WTC11 (cell line): ENCODE measurements at regions not wholly inside any gene's neighbourhood (a gene's known extent, or its start where the extent isn't known, plus 50 kb on each side); places are given as distances from the start of the nearest gene placed in this dataset.

ENCODE experiments used
- CBFB ChIP-seq: sonication (generic); formaldehyde crosslinking; IDR thresholded peaks from 2 replicates; pipeline ENCODE4 v1.8.1; 2022; ENCODE audit warnings: mild to moderate bottlenecking, low read depth, missing genetic modification reagents
- CREB1 ChIP-seq: sonication (generic); formaldehyde crosslinking; IDR thresholded peaks from 2 replicates; pipeline ENCODE4 v1.8.0; 2023; ENCODE audit warnings: mild to moderate bottlenecking, missing genetic modification reagents
- ELF4 ChIP-seq: sonication (generic); formaldehyde crosslinking; IDR thresholded peaks from 2 replicates; pipeline ENCODE4 v1.8.1; 2022; ENCODE audit warnings: low read depth, mild to moderate bottlenecking, moderate library complexity, missing genetic modification reagents
- ESRRA ChIP-seq: sonication (generic); formaldehyde crosslinking; IDR thresholded peaks from 2 replicates; pipeline ENCODE4 v1.8.1; 2022; ENCODE audit warnings: mild to moderate bottlenecking, missing genetic modification reagents, borderline replicate concordance
- NFATC4 ChIP-seq: fragments of 250-450 bp; sonication (Bioruptor Pico); IDR thresholded peaks from 2 replicates; pipeline ENCODE4 v1.9.0; 2021; ENCODE audit warnings: mild to moderate bottlenecking
- NFE2L1 ChIP-seq: sonication (generic); formaldehyde crosslinking; IDR thresholded peaks from 2 replicates; pipeline ENCODE4 v1.8.1; 2023; ENCODE audit warnings: missing genetic modification reagents
- NFYB ChIP-seq: sonication (generic); formaldehyde crosslinking; conservative IDR thresholded peaks from 2 replicates; pipeline ENCODE4 v1.8.0; 2022; ENCODE audit warnings: low read depth, missing genetic modification reagents
- NR2C2 ChIP-seq: sonication (generic); formaldehyde crosslinking; IDR thresholded peaks from 2 replicates; pipeline ENCODE4 v1.8.0; 2022; ENCODE audit warnings: mild to moderate bottlenecking, missing genetic modification reagents
- RELA ChIP-seq: sonication (generic); formaldehyde crosslinking; IDR thresholded peaks from 2 replicates; pipeline ENCODE4 v1.8.1; 2022; ENCODE audit warnings: missing genetic modification reagents, mild to moderate bottlenecking, borderline replicate concordance
- SP1 ChIP-seq: sonication (generic); formaldehyde crosslinking; conservative IDR thresholded peaks from 2 replicates; pipeline ENCODE4 v1.8.1; 2022; ENCODE audit warnings: missing genetic modification reagents
- USF1 ChIP-seq: sonication (generic); formaldehyde crosslinking; IDR thresholded peaks from 2 replicates; pipeline ENCODE4 v1.8.0; 2022; ENCODE audit warnings: mild to moderate bottlenecking, missing genetic modification reagents
- ZBTB21 ChIP-seq: sonication (generic); formaldehyde crosslinking; IDR thresholded peaks from 2 replicates; pipeline ENCODE4 v1.8.1; 2023; ENCODE audit warnings: mild to moderate bottlenecking, missing genetic modification reagents, borderline replicate concordance
- TF ChIP-seq, protein P1 (sequence below): fragments of 200-600 bp; IDR thresholded peaks from 2 replicates; pipeline ENCODE4 v1.8.0; 2022; ENCODE audit warnings: antibody characterized with exemption

DNA sequence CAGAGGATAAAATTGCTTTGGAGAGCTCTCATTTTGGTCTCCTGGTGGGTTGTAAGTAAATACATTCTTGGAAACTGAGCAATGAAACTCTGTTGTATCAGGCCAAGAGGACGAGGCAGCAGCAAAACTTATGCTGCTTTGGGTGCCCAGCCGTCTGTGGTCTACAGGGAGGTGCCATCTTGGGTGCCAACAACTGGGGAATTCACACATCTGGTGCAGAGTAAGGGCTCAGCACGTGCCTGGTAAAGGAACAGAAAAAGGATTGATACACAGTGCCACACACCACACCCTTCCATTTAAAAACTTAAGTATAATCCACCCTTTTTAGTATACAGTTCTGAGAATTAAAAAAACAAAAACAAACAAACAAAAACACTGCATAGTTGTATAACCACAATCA, 221.9 kb downstream of the TSN start:
- no peak for TF ChIP-seq SP1 (CRISPR knock-in tag)
- no peak for TF ChIP-seq USF1 (CRISPR knock-in tag)
- TF ChIP-seq, protein P1, sequence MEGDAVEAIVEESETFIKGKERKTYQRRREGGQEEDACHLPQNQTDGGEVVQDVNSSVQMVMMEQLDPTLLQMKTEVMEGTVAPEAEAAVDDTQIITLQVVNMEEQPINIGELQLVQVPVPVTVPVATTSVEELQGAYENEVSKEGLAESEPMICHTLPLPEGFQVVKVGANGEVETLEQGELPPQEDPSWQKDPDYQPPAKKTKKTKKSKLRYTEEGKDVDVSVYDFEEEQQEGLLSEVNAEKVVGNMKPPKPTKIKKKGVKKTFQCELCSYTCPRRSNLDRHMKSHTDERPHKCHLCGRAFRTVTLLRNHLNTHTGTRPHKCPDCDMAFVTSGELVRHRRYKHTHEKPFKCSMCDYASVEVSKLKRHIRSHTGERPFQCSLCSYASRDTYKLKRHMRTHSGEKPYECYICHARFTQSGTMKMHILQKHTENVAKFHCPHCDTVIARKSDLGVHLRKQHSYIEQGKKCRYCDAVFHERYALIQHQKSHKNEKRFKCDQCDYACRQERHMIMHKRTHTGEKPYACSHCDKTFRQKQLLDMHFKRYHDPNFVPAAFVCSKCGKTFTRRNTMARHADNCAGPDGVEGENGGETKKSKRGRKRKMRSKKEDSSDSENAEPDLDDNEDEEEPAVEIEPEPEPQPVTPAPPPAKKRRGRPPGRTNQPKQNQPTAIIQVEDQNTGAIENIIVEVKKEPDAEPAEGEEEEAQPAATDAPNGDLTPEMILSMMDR: no peak
- TF ChIP-seq ELF4 (CRISPR knock-in tag): no peak
- TF ChIP-seq ZBTB21 (CRISPR knock-in tag): no peak
- no peak for TF ChIP-seq CREB1 (CRISPR knock-in tag)
- no peak for TF ChIP-seq CBFB (CRISPR knock-in tag)
- no peak for TF ChIP-seq NFE2L1 (CRISPR knock-in tag)
- TF ChIP-seq NFYB (CRISPR knock-in tag): no peak
- no peak for TF ChIP-seq RELA (CRISPR knock-in tag)
- TF ChIP-seq ESRRA (CRISPR knock-in tag): no peak
- no peak for TF ChIP-seq NFATC4 (CRISPR knock-in tag)
- no peak for TF ChIP-seq NR2C2
